IPS-NIHi7 (cell line): ENCODE measurements at regions not wholly inside any gene's neighbourhood (a gene's known extent, or its start where the extent isn't known, plus 50 kb on each side); places are given as distances from the start of the nearest gene placed in this dataset.
A peak's percentile ranks its signal among the peaks of the same experiment; 100 is the strongest.
"Not testable (repeated sequence)": the region's sequence is repeated elsewhere in the genome, so short reads cannot be mapped to it uniquely, and the experiment has no call there.

Experiments used
- DNase-seq: peaks from one replicate; pipeline ENCODE4 v3.0.0; 2012; ENCODE audit warnings: mixed read lengths; ENCODE audit errors: extremely low spot score

- DNase-seq = no peak
Observed at GRCh38 chr4:156328882-156329281, 375.2 kb upstream of the CTSO start.

GRCh38 chr4:156326246-156326645 is 372.6 kb upstream of the CTSO start:
- no peak for DNase-seq

- DNase-seq = no peak
Observed at GRCh38 chr4:156322592-156322991, 368.9 kb upstream of the CTSO start.

GRCh38 chr4:156321203-156321602 is 367.5 kb upstream of the CTSO start:
- DNase-seq = no peak

GRCh38 chr4:156313497-156313896 is 359.8 kb upstream of the CTSO start:
- DNase-seq = no peak

GRCh38 chr4:156312261-156312847 is 358.7 kb upstream of the CTSO start:
- no peak for DNase-seq

GRCh38 chr4:156309031-156309430 is 355.4 kb upstream of the CTSO start:
- DNase-seq = no peak

- no peak for DNase-seq
Observed at GRCh38 chr4:156303708-156304107, 350.0 kb upstream of the CTSO start.

GRCh38 chr4:156298230-156298629 is 344.6 kb upstream of the CTSO start:
- DNase-seq = peak; percentile 10

GRCh38 chr4:156295676-156296195 is 342.1 kb upstream of the CTSO start:
- no peak for DNase-seq

GRCh38 chr4:156294577-156294976 is 340.9 kb upstream of the CTSO start:
- peak; percentile 48 for DNase-seq

- no peak for DNase-seq
Observed at GRCh38 chr4:156293657-156294297, 340.1 kb upstream of the CTSO start.

GRCh38 chr4:156291317-156291716 is 337.7 kb upstream of the CTSO start:
- no peak for DNase-seq

GRCh38 chr4:156290811-156291210 is 337.1 kb upstream of the CTSO start:
- no peak for DNase-seq

- DNase-seq = not testable (repeated sequence)
Observed at GRCh38 chr4:156290026-156290425, 336.4 kb upstream of the CTSO start.

- DNase-seq = no peak
Observed at GRCh38 chr4:156280686-156281085, 327.0 kb upstream of the CTSO start.

- DNase-seq = no peak
Observed at GRCh38 chr4:156265407-156265806, 311.7 kb upstream of the CTSO start.

- DNase-seq = no peak
Observed at GRCh38 chr4:156261230-156261629, 307.6 kb upstream of the CTSO start.

GRCh38 chr4:156255230-156256007 is 301.8 kb upstream of the CTSO start:
- DNase-seq = no peak

- no peak for DNase-seq
Observed at GRCh38 chr4:156252358-156252921, 298.8 kb upstream of the CTSO start.

- DNase-seq = no peak
Observed at GRCh38 chr4:156251373-156252065, 297.9 kb upstream of the CTSO start.

- no peak for DNase-seq
Observed at GRCh38 chr4:156248917-156249316, 295.3 kb upstream of the CTSO start.
